ENCODE measurements at regions not wholly inside any gene's neighbourhood (a gene's known extent, or its start where the extent isn't known, plus 50 kb on each side); places are given as distances from the start of the nearest gene placed in this dataset.
"Not testable (repeated sequence)": the region's sequence is repeated elsewhere in the genome, so short reads cannot be mapped to it uniquely, and the experiment has no call there.

DNA sequence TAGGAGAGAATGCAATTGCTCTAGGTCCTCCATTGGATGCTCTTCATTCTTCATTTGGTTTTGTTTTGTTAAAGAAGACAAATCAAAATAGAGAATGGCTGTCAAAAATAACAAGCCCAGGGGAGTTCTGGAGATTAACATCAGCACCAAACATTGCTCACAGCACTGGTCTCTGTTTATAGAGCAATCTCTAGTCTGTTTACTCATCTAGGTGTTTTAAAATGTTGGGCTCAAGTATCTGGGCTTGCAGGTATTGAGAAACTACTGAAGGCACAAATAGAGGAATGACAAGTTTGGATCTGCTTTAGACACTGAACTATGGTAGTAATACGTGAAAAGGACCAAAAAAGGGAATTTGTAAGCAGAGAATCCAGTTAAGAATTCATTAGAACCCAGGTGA lies 77.0 kb upstream of the TMC1 start:
- TF ChIP-seq, protein P1, sequence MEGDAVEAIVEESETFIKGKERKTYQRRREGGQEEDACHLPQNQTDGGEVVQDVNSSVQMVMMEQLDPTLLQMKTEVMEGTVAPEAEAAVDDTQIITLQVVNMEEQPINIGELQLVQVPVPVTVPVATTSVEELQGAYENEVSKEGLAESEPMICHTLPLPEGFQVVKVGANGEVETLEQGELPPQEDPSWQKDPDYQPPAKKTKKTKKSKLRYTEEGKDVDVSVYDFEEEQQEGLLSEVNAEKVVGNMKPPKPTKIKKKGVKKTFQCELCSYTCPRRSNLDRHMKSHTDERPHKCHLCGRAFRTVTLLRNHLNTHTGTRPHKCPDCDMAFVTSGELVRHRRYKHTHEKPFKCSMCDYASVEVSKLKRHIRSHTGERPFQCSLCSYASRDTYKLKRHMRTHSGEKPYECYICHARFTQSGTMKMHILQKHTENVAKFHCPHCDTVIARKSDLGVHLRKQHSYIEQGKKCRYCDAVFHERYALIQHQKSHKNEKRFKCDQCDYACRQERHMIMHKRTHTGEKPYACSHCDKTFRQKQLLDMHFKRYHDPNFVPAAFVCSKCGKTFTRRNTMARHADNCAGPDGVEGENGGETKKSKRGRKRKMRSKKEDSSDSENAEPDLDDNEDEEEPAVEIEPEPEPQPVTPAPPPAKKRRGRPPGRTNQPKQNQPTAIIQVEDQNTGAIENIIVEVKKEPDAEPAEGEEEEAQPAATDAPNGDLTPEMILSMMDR (IDR thresholded peaks at IDR 0.05; ENCODE audit: extremely low read depth, insufficient read depth, missing control alignments), result no peak
- DNase-seq (ENCODE audit: low spot score), result no peak
- in situ Hi-C loops (cut with MboI; ENCODE audit: low pct_unique_long_range_greater_than_20kb, low sequenced_read_pairs, unreplicated experiment), result loop anchor here (10.0 kb wide), 1 partner anchor 80 kb away; the partner anchor contains the start of gene ZFAND5

DNA sequence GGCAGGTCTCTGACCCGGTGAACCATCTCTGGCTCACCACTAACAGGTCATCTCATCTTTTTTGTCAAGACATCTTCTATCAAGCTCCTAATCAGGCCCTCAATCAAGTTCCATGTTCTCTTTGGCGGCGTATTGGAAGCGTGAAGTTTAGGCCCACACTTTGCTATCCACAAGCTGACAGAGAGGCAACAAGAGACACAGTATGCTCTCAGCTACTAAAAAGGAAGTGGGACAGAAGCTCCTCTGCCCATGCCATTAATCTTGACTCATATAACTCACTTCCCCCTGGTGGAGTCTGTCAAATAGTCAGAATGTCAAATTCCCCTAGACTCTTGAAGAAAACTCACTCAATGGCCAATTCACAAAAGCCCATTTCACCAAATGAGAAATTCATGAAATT lies 77.6 kb upstream of the TMC1 start:
- DNase-seq (ENCODE audit: low spot score), result peak; percentile 75
- in situ Hi-C loops (cut with MboI; ENCODE audit: low pct_unique_long_range_greater_than_20kb, low sequenced_read_pairs, unreplicated experiment), result loop anchor here (10.0 kb wide), 1 partner anchor 79 kb away; the partner anchor contains the start of gene ZFAND5
- TF ChIP-seq, protein P1 (IDR thresholded peaks at IDR 0.05; ENCODE audit: extremely low read depth, insufficient read depth, missing control alignments), result peak; percentile 5

DNA sequence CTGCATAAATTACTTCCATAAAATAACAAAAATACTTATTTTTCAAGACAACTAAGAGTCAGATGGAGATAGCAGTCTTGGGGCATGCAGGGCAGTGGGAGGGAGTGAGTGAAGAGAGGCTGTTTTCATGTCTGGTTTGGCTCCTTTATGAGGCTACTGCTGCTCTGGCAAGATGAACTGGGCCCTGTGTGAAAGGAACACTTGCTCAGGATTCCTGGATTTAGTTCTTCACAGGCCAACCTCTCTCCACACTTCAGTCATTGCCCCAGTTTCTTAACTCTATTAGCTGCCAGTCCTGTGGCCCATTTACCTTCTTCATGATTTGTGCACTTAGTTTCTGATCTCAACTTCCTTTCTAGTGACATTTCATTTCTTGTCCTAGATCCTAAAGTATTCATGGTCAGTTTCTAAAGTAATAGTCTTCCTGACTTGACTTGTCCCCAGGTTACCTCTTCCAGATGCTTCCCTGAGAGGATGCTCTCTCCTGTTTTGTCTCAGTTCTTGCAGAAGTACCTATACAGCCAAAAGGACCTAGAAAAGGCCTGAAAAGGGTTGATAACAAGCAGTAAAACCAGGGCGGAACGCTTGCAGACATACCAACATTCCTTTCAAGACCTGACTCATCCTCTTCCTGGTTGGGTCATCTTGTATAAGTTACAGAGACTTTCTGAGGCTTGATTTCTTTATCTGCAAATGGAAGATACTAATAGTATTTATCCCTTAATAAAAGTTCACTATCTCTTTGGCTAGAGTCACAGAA lies 77.0 kb upstream of the ZFAND5 start:
- TF ChIP-seq, protein P1 (IDR thresholded peaks at IDR 0.05; ENCODE audit: extremely low read depth, insufficient read depth, missing control alignments), result no peak
- DNase-seq (ENCODE audit: low spot score), result no peak
- in situ Hi-C loops (cut with MboI; ENCODE audit: low pct_unique_long_range_greater_than_20kb, low sequenced_read_pairs, unreplicated experiment), result loop anchor here (10.0 kb wide), 1 partner anchor 77 kb away; the partner anchor contains the start of gene ZFAND5

DNA sequence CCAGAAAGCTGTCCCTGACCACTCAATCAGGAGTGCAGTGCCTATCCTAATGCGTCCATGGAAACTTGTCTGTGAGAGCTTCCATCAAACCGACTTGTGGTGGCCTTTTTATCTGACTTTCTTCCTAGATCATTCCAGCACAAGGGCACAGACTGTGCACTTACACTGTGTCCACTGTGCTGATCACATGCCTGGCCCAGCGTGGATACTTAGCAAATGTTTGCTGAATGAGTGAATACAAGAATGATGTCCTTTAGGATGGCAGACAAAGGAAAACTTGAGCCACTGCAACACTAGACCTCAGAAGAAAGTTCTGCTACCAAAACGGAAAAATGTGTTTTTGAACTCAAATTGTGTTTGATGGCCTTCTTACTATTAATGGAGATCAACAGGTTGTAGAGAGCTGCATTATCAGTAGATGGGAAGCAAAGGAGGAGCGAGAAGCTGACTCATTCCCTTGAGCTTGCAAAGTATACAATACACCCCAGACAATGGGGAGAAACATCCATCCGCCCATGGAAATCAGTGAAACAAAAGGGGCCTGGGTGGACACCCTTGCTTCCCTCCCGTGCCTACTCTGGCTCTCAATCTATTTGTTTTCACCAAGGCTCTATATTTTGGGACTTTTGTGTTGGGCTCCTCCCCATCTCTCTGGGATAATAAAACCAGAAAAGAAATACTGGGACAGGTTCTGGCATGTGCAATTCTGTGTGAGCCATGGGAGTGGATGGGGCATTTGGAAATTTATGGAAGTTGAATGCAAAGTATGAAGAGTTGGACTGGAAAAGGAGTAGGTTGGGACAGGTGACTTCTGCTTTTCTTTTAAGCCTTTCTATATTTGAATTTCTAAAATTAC lies 76.2 kb upstream of the ZFAND5 start:
- in situ Hi-C loops (cut with MboI; ENCODE audit: low pct_unique_long_range_greater_than_20kb, low sequenced_read_pairs, unreplicated experiment), result loop anchor here (10.0 kb wide), 1 partner anchor 76 kb away; the partner anchor contains the start of gene ZFAND5
- no peak for DNase-seq (ENCODE audit: low spot score)
- TF ChIP-seq, protein P1 (IDR thresholded peaks at IDR 0.05; ENCODE audit: extremely low read depth, insufficient read depth, missing control alignments), result no peak

DNA sequence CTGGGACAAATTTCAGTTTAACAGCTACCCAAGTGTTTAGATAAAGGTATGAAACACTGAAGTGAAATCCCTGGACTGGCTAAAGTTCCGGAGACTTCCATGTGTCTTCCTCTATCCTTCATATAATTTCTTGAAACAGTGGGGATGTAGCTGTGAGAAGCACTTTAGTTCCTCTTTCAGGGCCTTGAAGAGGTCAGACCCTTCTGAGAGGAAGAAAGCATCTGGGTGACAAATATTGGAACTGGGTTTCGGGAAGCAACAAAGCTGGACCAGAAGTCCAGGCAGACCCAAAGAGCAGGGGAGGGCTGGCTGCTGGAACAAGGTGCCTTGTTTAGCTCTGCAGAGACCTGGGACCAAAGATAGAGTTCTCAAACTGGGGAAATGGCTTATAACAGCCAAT lies 75.4 kb upstream of the ZFAND5 start:
- DNase-seq (ENCODE audit: low spot score), result no peak
- in situ Hi-C loops (cut with MboI; ENCODE audit: low pct_unique_long_range_greater_than_20kb, low sequenced_read_pairs, unreplicated experiment), result loop anchor here (10.0 kb wide), 1 partner anchor 76 kb away; the partner anchor contains the start of gene ZFAND5
- TF ChIP-seq, protein P1 (IDR thresholded peaks at IDR 0.05; ENCODE audit: extremely low read depth, insufficient read depth, missing control alignments), result no peak

DNA sequence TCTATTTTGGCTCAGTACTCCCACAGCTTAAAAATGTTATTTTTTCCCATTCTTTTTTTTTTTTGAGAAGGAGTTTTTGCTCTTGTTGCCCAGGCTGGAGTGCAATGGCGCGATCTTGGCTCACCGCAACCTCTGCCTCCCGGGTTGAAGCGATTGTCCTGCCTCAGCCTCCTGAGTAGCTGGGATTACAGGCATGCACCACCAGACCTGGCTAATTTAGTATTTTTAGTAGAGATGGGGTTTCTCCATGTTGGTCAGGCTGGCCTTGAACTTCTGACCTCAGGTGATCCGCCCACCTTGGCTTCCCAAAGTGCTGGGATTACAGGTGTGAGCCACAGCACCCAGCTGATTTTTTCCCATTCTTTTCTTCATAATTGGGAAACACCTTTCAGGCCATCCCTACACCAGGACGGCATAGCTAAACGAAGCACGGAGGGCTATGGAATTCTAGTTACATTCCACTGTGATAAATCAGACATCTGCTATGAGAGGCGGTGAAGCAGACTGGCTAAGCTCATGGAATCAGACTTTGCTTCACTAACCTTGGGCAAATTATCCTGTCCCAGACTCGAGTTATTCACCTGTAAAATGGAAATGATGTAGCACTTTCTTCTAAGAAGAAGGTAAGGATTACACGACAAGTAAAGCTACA lies 68.7 kb upstream of the ZFAND5 start:
- in situ Hi-C loops (cut with MboI; ENCODE audit: low pct_unique_long_range_greater_than_20kb, low sequenced_read_pairs, unreplicated experiment); DNase-seq (ENCODE audit: low spot score): not testable (repeated sequence)

All from GM13977 (cell line).